ENCODE measurements at regions not wholly inside any gene's neighbourhood (a gene's known extent, or its start where the extent isn't known, plus 50 kb on each side); places are given as distances from the start of the nearest gene placed in this dataset.
"Not testable (repeated sequence)": the region's sequence is repeated elsewhere in the genome, so short reads cannot be mapped to it uniquely, and the experiment has no call there.

DNA sequence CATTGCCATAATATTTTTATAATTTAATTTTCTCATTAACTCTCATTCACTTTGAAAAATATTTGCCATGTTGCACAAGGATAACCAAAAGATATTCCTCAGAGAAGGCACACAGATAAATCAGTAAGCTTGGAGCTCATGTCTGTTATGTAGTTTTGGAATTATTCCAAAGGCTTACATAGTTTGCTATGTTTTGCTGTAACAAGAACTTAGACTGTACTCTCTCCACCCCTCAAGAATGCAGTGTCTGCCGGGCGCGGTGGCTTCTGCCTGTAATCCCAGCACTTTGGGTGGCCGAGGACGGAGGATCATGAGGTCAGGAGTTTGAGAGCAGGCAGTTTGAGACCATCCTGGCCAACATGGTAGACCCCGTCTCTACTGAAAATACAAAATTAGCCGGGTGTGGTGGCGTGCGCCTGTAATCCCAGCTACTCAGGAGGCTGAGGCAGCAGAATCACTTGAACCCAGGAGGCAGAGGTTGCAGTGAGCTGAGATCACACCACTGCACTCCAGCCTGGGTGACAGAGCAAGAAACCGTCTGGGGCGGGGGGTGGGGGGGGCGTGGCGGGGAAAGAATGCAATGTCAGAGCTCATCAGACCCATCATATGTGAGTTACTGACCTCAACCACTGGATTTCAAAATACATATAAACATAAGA lies 351.0 kb downstream of the SPATA31A6 start:
- DNase-seq (ENCODE audit: extremely low read depth in 1 of 11, low read depth in 9 of 11, low spot score in 4 of 11), result not testable (repeated sequence)

DNA sequence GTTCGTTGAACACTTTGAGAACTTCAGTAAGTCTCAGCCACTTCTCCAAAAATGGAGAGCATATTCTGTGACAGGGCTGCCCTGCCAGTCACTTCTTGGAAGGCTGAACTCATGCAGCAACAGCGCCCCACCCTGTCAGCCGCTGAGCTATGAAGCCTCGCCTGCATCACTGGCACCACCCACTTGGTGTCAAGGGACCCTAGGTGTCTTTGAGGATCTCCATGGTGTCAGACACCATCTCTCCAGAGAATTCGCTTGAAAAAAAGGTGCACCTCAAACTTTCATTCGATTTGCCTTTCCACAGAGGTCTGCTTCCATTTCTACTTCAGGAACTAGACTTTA lies 351.5 kb downstream of the SPATA31A6 start:
- DNase-seq (ENCODE audit: extremely low read depth in 1 of 11, low read depth in 9 of 11, low spot score in 4 of 11), result not testable (repeated sequence)

DNA sequence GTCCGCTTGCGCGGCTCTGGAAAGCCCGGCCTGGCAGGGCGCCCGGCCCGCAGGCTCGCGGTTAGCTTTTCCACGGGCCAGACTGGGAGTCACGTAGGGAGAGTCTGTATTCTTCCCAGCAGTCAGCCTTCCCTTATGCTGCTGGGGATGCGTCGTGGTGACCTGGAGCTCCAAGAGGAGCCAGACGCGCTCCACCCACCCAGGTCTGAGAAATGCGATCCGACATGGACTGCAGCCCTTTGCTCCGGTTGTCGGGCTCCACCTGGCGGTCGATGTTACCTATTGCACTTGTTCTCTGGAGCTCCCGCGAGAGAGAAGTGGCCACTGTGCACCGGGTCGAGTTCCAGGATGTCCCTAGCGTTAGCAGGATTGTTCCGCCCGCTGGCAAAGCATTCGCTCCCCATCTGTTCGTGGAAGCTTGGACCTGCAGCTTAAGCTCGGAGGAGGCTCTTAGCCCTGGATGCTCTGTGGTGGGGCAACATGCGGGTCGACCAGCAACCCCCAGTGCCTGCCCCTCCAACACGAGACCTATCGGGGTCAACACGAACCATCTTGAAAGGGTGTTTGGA lies 367.4 kb downstream of the SPATA31A6 start:
- DNase-seq (ENCODE audit: extremely low read depth in 1 of 11, low read depth in 9 of 11, low spot score in 4 of 11), result not testable (repeated sequence)

DNA sequence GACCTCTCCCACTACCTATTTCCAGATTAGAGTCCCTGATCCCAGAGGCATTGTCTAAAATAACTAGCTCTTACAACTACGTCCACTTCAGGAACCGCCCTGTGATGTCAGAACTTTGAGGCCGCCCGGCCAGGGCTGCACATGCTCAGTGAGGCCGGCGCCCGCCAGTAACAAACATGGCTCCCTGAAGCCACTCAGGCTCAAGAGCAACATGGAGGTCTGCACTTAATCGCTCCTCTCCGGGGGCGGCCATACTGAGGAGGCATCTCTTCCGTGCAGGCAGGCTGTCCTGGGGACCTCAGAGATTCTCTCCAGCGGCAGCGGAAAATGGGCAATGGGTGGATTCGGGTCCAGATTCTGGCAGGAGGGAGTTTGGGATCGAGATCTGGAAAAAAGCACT lies 385.1 kb downstream of the SPATA31A6 start:
- not testable (repeated sequence) for DNase-seq (ENCODE audit: extremely low read depth in 1 of 11, low read depth in 9 of 11, low spot score in 4 of 11)

DNA sequence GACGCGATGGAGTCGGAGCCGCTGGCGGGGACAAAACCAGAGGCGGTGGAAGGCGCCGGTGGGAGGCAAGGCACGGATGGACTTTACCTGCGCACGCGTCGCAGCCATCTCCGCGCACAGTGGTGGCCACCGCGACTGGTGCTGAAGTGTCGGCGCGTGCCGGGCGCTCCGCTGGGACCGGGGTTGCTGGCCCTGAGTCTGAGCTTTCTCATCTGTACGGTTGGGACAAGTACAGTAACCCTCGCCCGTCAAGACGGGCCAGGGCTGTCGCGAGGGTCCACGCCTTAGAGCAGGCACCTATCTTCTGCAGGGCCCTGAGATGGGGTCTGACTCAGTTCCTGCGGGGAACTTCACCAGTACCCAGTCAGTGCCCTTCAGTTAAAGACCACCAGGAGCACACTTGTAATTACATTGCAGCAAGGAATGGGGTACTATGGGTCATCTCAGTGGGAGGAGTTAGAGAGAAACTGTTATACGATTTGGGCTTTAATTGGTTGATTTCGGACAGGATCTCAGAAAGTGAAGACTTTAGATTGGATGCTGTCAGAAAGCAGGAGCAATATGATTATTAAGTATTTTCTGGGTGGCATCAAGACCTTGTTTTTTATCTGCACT lies 385.6 kb downstream of the SPATA31A6 start:
- not testable (repeated sequence) for DNase-seq (ENCODE audit: extremely low read depth in 1 of 11, low read depth in 9 of 11, low spot score in 4 of 11)

DNA sequence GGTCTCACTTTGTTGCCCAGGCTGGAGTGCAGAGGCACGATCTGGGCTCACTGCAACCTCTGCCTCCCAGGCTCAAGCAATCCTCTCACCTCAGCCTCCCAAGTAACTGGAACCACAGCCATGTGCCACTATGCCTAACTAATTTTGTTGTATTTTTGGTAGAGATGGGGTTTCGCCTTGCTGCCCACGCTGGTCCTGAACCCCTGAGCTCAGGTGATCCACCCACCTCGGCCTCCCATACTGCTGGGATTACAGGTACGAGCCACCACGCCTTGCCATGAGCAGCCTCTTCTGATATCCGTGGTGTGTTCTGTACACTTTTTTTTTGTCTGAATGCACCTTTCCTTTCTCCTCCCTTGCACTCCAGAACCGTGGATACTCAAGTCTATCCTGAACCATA lies 394.4 kb downstream of the SPATA31A6 start:
- not testable (repeated sequence) for DNase-seq (ENCODE audit: extremely low read depth in 1 of 11, low read depth in 9 of 11, low spot score in 4 of 11)

Measured in renal cortex interstitium (tissue), 11 donors.